Endothelial cell of umbilical vein (primary cell): ENCODE measurements at regions not wholly inside any gene's neighbourhood (a gene's known extent, or its start where the extent isn't known, plus 50 kb on each side); places are given as distances from the start of the nearest gene placed in this dataset.

ENCODE experiments used
- BruUV-seq: library from RNA; stranded (reverse); fragments of 400-500 nt; replicated peaks from 2 replicates; lab custom pipeline; 2021; lab: Mats Ljungman, UMichigan
- CTCF ChIA-PET: fragments of 300-600, 350-600 bp; sonication (Branson Sonifier 250); formaldehyde crosslinking; loops from one replicate; lab custom pipeline; 2021; ENCODE audit warnings: antibody characterized with exemption, inconsistent platforms; lab: Charles Lee
- POLR2A ChIA-PET: fragments of 300-600, 350-600 bp; sonication (Branson Sonifier 250); formaldehyde crosslinking; loops from one replicate; lab custom pipeline; 2021; ENCODE audit warnings: antibody characterized with exemption, inconsistent platforms; lab: Charles Lee
- DNase-seq: peaks from one replicate; pipeline ENCODE4 v3.0.0-alpha.2; 2011; ENCODE audit warnings: low read depth, low spot score
- FAIRE-seq: peaks from 2 replicates; lab custom pipeline; 2011; peaks lifted over from hg19 to GRCh38; lab: Jason Lieb, UNC
- H2AFZ ChIP-seq: 2 replicates; pipeline ENCODE4 v1.6.0; 2012; ENCODE audit warnings: low read depth, low read length, control low read depth, inconsistent platforms
- H3K27ac ChIP-seq: 2 replicates; pipeline ENCODE4 v1.5.1; 2011; ENCODE audit warnings: low read depth, mild to moderate bottlenecking, control low read depth, low read length, moderate library complexity; ENCODE audit not compliant: insufficient read depth
- H3K27me3 ChIP-seq, 2 experiments: 2 replicates each; pipeline versions ENCODE4 v1.6.0 to v1.6.1; 2011; ENCODE audit warnings: low read length in 2 of 2, mixed read lengths in 1 of 2; ENCODE audit not compliant: control insufficient read depth in 2 of 2, insufficient read depth in 2 of 2
- H3K36me3 ChIP-seq, 2 experiments: 2 replicates in 1 of 2; 3 replicates in 1 of 2; pipeline ENCODE4 v1.5.1; 2011; ENCODE audit warnings: low read length in 2 of 2, mild to moderate bottlenecking in 1 of 2, moderate library complexity in 1 of 2; ENCODE audit not compliant: control insufficient read depth in 2 of 2, insufficient read depth in 2 of 2; ENCODE audit errors: extremely low read depth in 1 of 2
- H3K4me1 ChIP-seq: 3 replicates; pipeline ENCODE4 v1.5.1; 2011; ENCODE audit warnings: mild to moderate bottlenecking, low read length; ENCODE audit not compliant: control insufficient read depth, insufficient read depth; ENCODE audit errors: extremely low read depth
- H3K4me2 ChIP-seq: 2 replicates; pipeline ENCODE4 v1.6.1; 2011; ENCODE audit warnings: low read length, control low read depth, mixed read lengths; ENCODE audit not compliant: insufficient read depth
- H3K4me3 ChIP-seq, 3 experiments: fragments of 200-600 bp in 1 of 3; sonication (generic), shearing (Covaris generic) in 1 of 3; replicated peaks in 1 of 3; 2 replicates each; pipeline ENCODE4 v1.5.1; 2011 to 2016; ENCODE audit warnings: control low read depth in 3 of 3, low read length in 3 of 3, mild to moderate bottlenecking in 2 of 3, inconsistent platforms in 1 of 3, low read depth in 1 of 3, moderate library complexity in 1 of 3; ENCODE audit not compliant: insufficient read depth in 1 of 3
- H3K79me2 ChIP-seq: 2 replicates; pipeline ENCODE4 v1.6.0; 2012; ENCODE audit warnings: low read length, inconsistent platforms; ENCODE audit not compliant: control insufficient read depth, insufficient read depth
- H3K9ac ChIP-seq: replicated peaks from 2 replicates; pipeline ENCODE3; 2011; ENCODE audit warnings: low read length, control low read depth; ENCODE audit not compliant: insufficient read depth; ENCODE audit errors: extremely low read depth
- H3K9me1 ChIP-seq: replicated peaks from 3 replicates; pipeline ENCODE4 v1.6.0; 2011; ENCODE audit warnings: mild to moderate bottlenecking, low read length; ENCODE audit not compliant: control insufficient read depth, insufficient read depth; ENCODE audit errors: extremely low read depth
- H3K9me3 ChIP-seq: replicated peaks from 2 replicates; pipeline ENCODE4 v1.5.1; 2012; ENCODE audit warnings: low read length, inconsistent platforms; ENCODE audit not compliant: control insufficient read depth, insufficient read depth
- H4K20me1 ChIP-seq: replicated peaks from 2 replicates; pipeline ENCODE3; 2011; ENCODE audit warnings: mild to moderate bottlenecking, low read length; ENCODE audit not compliant: control insufficient read depth, insufficient read depth; ENCODE audit errors: extremely low read depth
- CTCF ChIP-seq, 2 donors: IDR thresholded peaks; 1 replicate in 1 of 2; 2 replicates in 1 of 2; pipeline ENCODE4 v1.5.1; 2011; ENCODE audit warnings: low read length in 2 of 2, mild to moderate bottlenecking in 2 of 2, moderate library complexity in 2 of 2, control low read depth in 1 of 2, inconsistent platforms in 1 of 2, low read depth in 1 of 2; ENCODE audit not compliant: insufficient read depth in 1 of 2; ENCODE audit errors: extremely low read depth in 1 of 2
- EZH2 ChIP-seq: IDR thresholded peaks from 2 replicates; pipeline ENCODE4 v1.6.1; 2012; ENCODE audit warnings: borderline replicate concordance, low read depth, mild to moderate bottlenecking, moderate library complexity, low read length, inconsistent platforms; ENCODE audit not compliant: severe bottlenecking
- FOS ChIP-seq: IDR thresholded peaks from 2 replicates; pipeline ENCODE4 v1.6.1; 2011; ENCODE audit warnings: mild to moderate bottlenecking, low read length, moderate library complexity, borderline replicate concordance; ENCODE audit not compliant: insufficient read depth
- GATA2 ChIP-seq: IDR thresholded peaks from 2 replicates; pipeline ENCODE4 v1.7.0; 2011; ENCODE audit warnings: low read depth, mild to moderate bottlenecking, moderate library complexity, mixed read lengths, low read length; ENCODE audit not compliant: insufficient read length, insufficient read depth
- JUN ChIP-seq: IDR thresholded peaks from 2 replicates; pipeline ENCODE4 v1.6.1; 2011; ENCODE audit warnings: borderline replicate concordance, low read depth; ENCODE audit not compliant: insufficient read length, insufficient read depth
- MYC ChIP-seq: IDR thresholded peaks from one replicate; pipeline ENCODE4 v1.6.1; 2011; ENCODE audit warnings: mild to moderate bottlenecking, low read depth, low read length
- POLR2A ChIP-seq: IDR thresholded peaks from 2 replicates; pipeline ENCODE4 v1.6.1; 2012; ENCODE audit warnings: low read depth, mild to moderate bottlenecking, control low read depth, low read length
- POLR2AphosphoS5 ChIP-seq: IDR thresholded peaks from 2 replicates; pipeline ENCODE4 v1.6.1; 2012; ENCODE audit warnings: low read depth, mild to moderate bottlenecking, control low read depth, low read length, moderate library complexity; ENCODE audit not compliant: insufficient read depth
- dilution Hi-C: fragments of 300-500 bp; cut with MboI; formaldehyde crosslinking; loops from one replicate; pipeline ENCODE4 v1.15.0; 2019; ENCODE audit warnings: low sequenced_read_pairs; ENCODE audit not compliant: extremely low pct_ligation_motif_present
- intact Hi-C: fragments of 100-400 bp; cut with micrococcal nuclease; formaldehyde crosslinking; loops from one replicate; pipeline ENCODE4 v1.10.0; 2022

- Histone ChIP-seq H3K9ac (no peak overlapping the region), H4K20me1 (no peaks in the 10 kb centered on the region), H3K27ac (no peak overlapping the region), H3K4me1 (no peaks in the 10 kb centered on the region), H3K4me3 (no peak overlapping the region), H3K79me2 (no peaks in the 10 kb centered on the region), H3K4me2 (no peak overlapping the region), H3K27me3 (no peaks in the 10 kb centered on the region), H2AFZ (no peak overlapping the region), H3K9me3 (no peaks in the 10 kb centered on the region), H3K9me1 (no peaks in the 10 kb centered on the region), H3K36me3 (no peaks in the 10 kb centered on the region)
- dilution Hi-C loops: no loop called here
- TF ChIP-seq GATA2 (no peak), POLR2AphosphoS5 (no peak)
- intact Hi-C loops: no loop called here
- BruUV-seq: no TSS peak
- FAIRE-seq (no peak), DNase-seq (no peak)
- CTCF ChIA-PET: interaction anchor here (0.6 to 1.6 kb wide), 5 partner anchors 11 to 284 kb away, joined by 3 to 6 read pairs (median 4); no protein-coding TSS in a partner anchor
- POLR2A ChIA-PET: no interaction called here
Measured at GRCh38 chr4:128725405-128726055, 84.0 kb upstream of the JADE1 start.

- TF ChIP-seq JUN (no peak), EZH2 (no peak), FOS (no peak), CTCF (IDR thresholded peaks at IDR 0.05; ENCODE audit: extremely low read depth in 1 of 2, insufficient read depth in 1 of 2, low read depth in 1 of 2, low read length in 2 of 2) (no peak), POLR2A (no peak), MYC (no peak), GATA2 (no peak), POLR2AphosphoS5 (no peak)
- H4K20me1 ChIP-seq: no peaks in the 10 kb centered on the region
- H3K79me2 ChIP-seq: no peaks in the 10 kb centered on the region
- no peak overlapping the region for H3K4me3 ChIP-seq
- no peaks in the 10 kb centered on the region for H3K27me3 ChIP-seq
- no peak overlapping the region for H3K9ac ChIP-seq
- no peak for DNase-seq
- no peak overlapping the region for H3K4me2 ChIP-seq
- intact Hi-C loops: no loop called here
- ChIA-PET POLR2A (no interaction called here), CTCF (no interaction called here)
- dilution Hi-C loops: no loop called here
- H3K4me1 ChIP-seq: no peaks in the 10 kb centered on the region
- BruUV-seq: no TSS peak
- H3K27ac ChIP-seq: no peak overlapping the region
- H2AFZ ChIP-seq: no peak overlapping the region
- no peaks in the 10 kb centered on the region for H3K36me3 ChIP-seq
- no peak for FAIRE-seq
- no peaks in the 10 kb centered on the region for H3K9me1 ChIP-seq
- no peaks in the 10 kb centered on the region for H3K9me3 ChIP-seq
Measured at GRCh38 chr4:128722911-128723310, 86.6 kb upstream of the JADE1 start.
